ENCODE measurements at regions not wholly inside any gene's neighbourhood (a gene's known extent, or its start where the extent isn't known, plus 50 kb on each side); places are given as distances from the start of the nearest gene placed in this dataset.

DNA sequence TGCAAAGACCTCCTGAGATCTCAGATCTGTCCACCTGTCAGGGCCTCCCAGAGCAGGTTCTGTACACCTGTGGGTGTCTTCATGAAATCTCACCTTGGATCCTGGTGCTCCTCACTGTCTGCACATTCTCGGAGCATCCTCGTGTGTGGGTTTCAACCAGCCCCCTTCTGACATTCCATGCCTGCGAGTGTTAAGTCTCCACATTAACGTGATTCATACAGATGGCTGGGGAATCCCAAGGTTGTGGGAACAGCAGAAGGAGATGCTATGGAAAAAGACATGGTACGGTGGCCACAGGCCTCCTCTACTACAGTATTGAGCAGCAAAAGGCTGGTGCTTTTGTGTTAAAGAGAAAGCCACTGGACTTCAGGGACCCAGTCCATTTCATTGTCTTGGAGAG is 556.5 kb downstream of the DHX35 start:
- TF ChIP-seq, protein P1, sequence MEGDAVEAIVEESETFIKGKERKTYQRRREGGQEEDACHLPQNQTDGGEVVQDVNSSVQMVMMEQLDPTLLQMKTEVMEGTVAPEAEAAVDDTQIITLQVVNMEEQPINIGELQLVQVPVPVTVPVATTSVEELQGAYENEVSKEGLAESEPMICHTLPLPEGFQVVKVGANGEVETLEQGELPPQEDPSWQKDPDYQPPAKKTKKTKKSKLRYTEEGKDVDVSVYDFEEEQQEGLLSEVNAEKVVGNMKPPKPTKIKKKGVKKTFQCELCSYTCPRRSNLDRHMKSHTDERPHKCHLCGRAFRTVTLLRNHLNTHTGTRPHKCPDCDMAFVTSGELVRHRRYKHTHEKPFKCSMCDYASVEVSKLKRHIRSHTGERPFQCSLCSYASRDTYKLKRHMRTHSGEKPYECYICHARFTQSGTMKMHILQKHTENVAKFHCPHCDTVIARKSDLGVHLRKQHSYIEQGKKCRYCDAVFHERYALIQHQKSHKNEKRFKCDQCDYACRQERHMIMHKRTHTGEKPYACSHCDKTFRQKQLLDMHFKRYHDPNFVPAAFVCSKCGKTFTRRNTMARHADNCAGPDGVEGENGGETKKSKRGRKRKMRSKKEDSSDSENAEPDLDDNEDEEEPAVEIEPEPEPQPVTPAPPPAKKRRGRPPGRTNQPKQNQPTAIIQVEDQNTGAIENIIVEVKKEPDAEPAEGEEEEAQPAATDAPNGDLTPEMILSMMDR (IDR thresholded peaks at IDR 0.05; ENCODE audit: borderline replicate concordance, extremely low read depth, insufficient read depth), result no peak
- Histone ChIP-seq H3K4me3 (ENCODE audit: low read length in 3 of 3) (no peak overlapping the region), H3K36me3 (ENCODE audit: control insufficient read depth in 2 of 3, insufficient read depth in 3 of 3, low read length in 3 of 3) (no peaks in the 10 kb centered on the region), H3K27me3 (ENCODE audit: control insufficient read depth, insufficient read depth, low read length) (no peaks in the 10 kb centered on the region), H3K9ac (ENCODE audit: low read length in 3 of 3) (no peak overlapping the region), H3K27ac (ENCODE audit: low read depth in 2 of 2, low read length in 2 of 2) (no peak overlapping the region), H3K4me1 (ENCODE audit: control insufficient read depth in 2 of 3, insufficient read depth in 2 of 3, low read depth in 1 of 3, low read length in 3 of 3) (no peaks in the 10 kb centered on the region), H3K9me3 (ENCODE audit: control insufficient read depth in 2 of 3, insufficient read depth in 1 of 3, low read length in 3 of 3) (no peaks in the 10 kb centered on the region)
- intact Hi-C loops (cut with DNase I), result no loop called here
- DNase-seq (no peak), FAIRE-seq (no peak)

DNA sequence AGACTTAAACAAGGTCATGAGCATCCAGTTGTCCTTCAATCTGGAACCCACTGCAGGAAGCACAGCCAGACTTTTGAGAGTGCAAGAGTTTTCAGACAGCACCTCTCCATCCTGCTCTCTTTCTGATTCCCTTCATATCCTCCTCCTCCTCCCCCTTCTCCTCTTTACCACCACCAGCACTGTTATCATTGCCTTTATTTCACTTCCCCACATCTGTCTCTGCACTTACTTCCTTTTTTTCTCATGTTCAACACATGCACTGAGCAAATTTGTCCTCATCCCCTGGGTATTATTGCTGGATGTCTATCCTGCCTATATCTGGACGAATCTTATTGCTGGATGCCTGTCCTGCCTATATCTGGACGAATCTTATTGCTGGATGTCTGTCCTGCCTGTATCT is 554.8 kb downstream of the DHX35 start:
- H3K9ac ChIP-seq (ENCODE audit: low read length in 3 of 3), result no peak overlapping the region
- H3K9me3 ChIP-seq (ENCODE audit: control insufficient read depth in 2 of 3, insufficient read depth in 1 of 3, low read length in 3 of 3), result no peaks in the 10 kb centered on the region
- no peak overlapping the region for H3K4me3 ChIP-seq (ENCODE audit: low read length in 3 of 3)
- no peak overlapping the region for H3K27ac ChIP-seq (ENCODE audit: low read depth in 2 of 2, low read length in 2 of 2)
- intact Hi-C loops (cut with DNase I), result no loop called here
- FAIRE-seq, result no peak
- TF ChIP-seq, protein P1 (IDR thresholded peaks at IDR 0.05; ENCODE audit: borderline replicate concordance, extremely low read depth, insufficient read depth), result no peak
- H3K4me1 ChIP-seq (ENCODE audit: control insufficient read depth in 2 of 3, insufficient read depth in 2 of 3, low read depth in 1 of 3, low read length in 3 of 3), result no peaks in the 10 kb centered on the region
- no peak for DNase-seq
- H3K27me3 ChIP-seq (ENCODE audit: control insufficient read depth, insufficient read depth, low read length), result no peaks in the 10 kb centered on the region
- no peaks in the 10 kb centered on the region for H3K36me3 ChIP-seq (ENCODE audit: control insufficient read depth in 2 of 3, insufficient read depth in 3 of 3, low read length in 3 of 3)

- H3K27me3 ChIP-seq (ENCODE audit: control insufficient read depth, insufficient read depth, low read length), result no peaks in the 10 kb centered on the region
- no peak overlapping the region for H3K4me3 ChIP-seq (ENCODE audit: low read length in 3 of 3)
- intact Hi-C loops (cut with DNase I), result no loop called here
- no peak overlapping the region for H3K27ac ChIP-seq (ENCODE audit: low read depth in 2 of 2, low read length in 2 of 2)
- no peaks in the 10 kb centered on the region for H3K36me3 ChIP-seq (ENCODE audit: control insufficient read depth in 2 of 3, insufficient read depth in 3 of 3, low read length in 3 of 3)
- TF ChIP-seq, protein P1 (IDR thresholded peaks at IDR 0.05; ENCODE audit: borderline replicate concordance, extremely low read depth, insufficient read depth), result no peak
- no peaks in the 10 kb centered on the region for H3K9me3 ChIP-seq (ENCODE audit: control insufficient read depth in 2 of 3, insufficient read depth in 1 of 3, low read length in 3 of 3)
- FAIRE-seq, result no peak
- no peak overlapping the region for H3K9ac ChIP-seq (ENCODE audit: low read length in 3 of 3)
- no peaks in the 10 kb centered on the region for H3K4me1 ChIP-seq (ENCODE audit: control insufficient read depth in 2 of 3, insufficient read depth in 2 of 3, low read depth in 1 of 3, low read length in 3 of 3)
- DNase-seq, result no peak
Measured at GRCh38 chr20:39504710-39505094, 542.6 kb downstream of the DHX35 start.

All from kidney (tissue), 13 donors.